IMR-90 (cell line): ENCODE measurements at regions not wholly inside any gene's neighbourhood (a gene's known extent, or its start where the extent isn't known, plus 50 kb on each side); places are given as distances from the start of the nearest gene placed in this dataset.

Source experiments
- ATAC-seq: fragments of 200-7000 bp; cut with Tn5 transposase; 2 replicates; pipeline ENCODE4 v1.9.1; 2020; ENCODE audit warnings: low read depth, mild to moderate bottlenecking, moderate library complexity
- BruUV-seq: library from RNA; stranded (reverse); fragments of 400-500 nt; replicated peaks from 2 replicates; lab custom pipeline; 2021; lab: Mats Ljungman, UMichigan
- CTCF ChIA-PET: fragments of 300-600 bp; formaldehyde crosslinking; extraction: SDS; loops from one replicate; lab custom pipeline; 2021; ENCODE audit warnings: antibody characterized with exemption; lab: Yijun Ruan, JAX
- POLR2A ChIA-PET: fragments of 300-600 bp; sonication (Branson Sonifier 250); formaldehyde crosslinking; loops from one replicate; lab custom pipeline; 2022; ENCODE audit warnings: antibody characterized with exemption; ENCODE audit not compliant: unreplicated experiment; lab: Charles Lee
- DNase-seq: peaks from one replicate; pipeline ENCODE4 v3.0.0; 2013
- H2AFZ ChIP-seq: replicated peaks from 2 replicates; pipeline ENCODE3; 2013; ENCODE audit warnings: low read length, mild to moderate bottlenecking; ENCODE audit not compliant: poor library complexity
- H2AK5ac ChIP-seq: 2 replicates; pipeline ENCODE4 v1.6.1; 2013; ENCODE audit warnings: low read depth, low read length, inconsistent platforms
- H2AK9ac ChIP-seq: replicated peaks from 2 replicates; pipeline ENCODE3; 2013; ENCODE audit warnings: mild to moderate bottlenecking, low read depth, low read length, moderate library complexity; ENCODE audit not compliant: poor library complexity
- H2BK120ac ChIP-seq: 2 replicates; pipeline ENCODE4 v1.6.1; 2013; ENCODE audit warnings: low read depth, low read length, inconsistent platforms
- H2BK15ac ChIP-seq: 3 replicates; pipeline ENCODE4 v1.6.1; 2013; ENCODE audit warnings: low read depth, low read length, inconsistent platforms
- H2BK20ac ChIP-seq: 2 replicates; pipeline ENCODE4 v1.6.1; 2013; ENCODE audit warnings: low read depth, mild to moderate bottlenecking, inconsistent platforms, low read length, moderate library complexity
- H2BK5ac ChIP-seq: 2 replicates; pipeline ENCODE4 v1.6.1; 2013; ENCODE audit warnings: mild to moderate bottlenecking, low read depth, low read length, inconsistent platforms; ENCODE audit not compliant: poor library complexity, severe bottlenecking
- H3K14ac ChIP-seq: replicated peaks from 2 replicates; pipeline ENCODE4 v1.6.1; 2013; ENCODE audit warnings: low read depth, low read length, inconsistent platforms
- H3K18ac ChIP-seq: 2 replicates; pipeline ENCODE4 v1.6.1; 2013; ENCODE audit warnings: low read depth, low read length, control low read depth
- H3K23ac ChIP-seq: 2 replicates; pipeline ENCODE4 v1.6.1; 2013; ENCODE audit warnings: low read depth, low read length, inconsistent platforms
- H3K27ac ChIP-seq: 2 replicates; pipeline ENCODE4 v1.5.1; 2013; ENCODE audit warnings: mild to moderate bottlenecking, control low read depth, low read length; ENCODE audit not compliant: insufficient read depth
- H3K27me3 ChIP-seq: 2 replicates; pipeline ENCODE4 v1.6.1; 2013; ENCODE audit warnings: low read length; ENCODE audit not compliant: control insufficient read depth, insufficient read depth
- H3K36me3 ChIP-seq: 2 replicates; pipeline ENCODE4 v1.6.1; 2013; ENCODE audit warnings: low read length, mixed read lengths; ENCODE audit not compliant: control insufficient read depth, insufficient read depth
- H3K4ac ChIP-seq: 2 replicates; pipeline ENCODE4 v1.6.1; 2013; ENCODE audit warnings: low read depth, low read length, inconsistent platforms
- H3K4me1 ChIP-seq: 2 replicates; pipeline ENCODE4 v1.6.1; 2013; ENCODE audit warnings: low read length, mixed read lengths; ENCODE audit not compliant: control insufficient read depth, insufficient read depth
- H3K4me2 ChIP-seq: 2 replicates; pipeline ENCODE4 v1.6.1; 2013; ENCODE audit warnings: low read depth, mild to moderate bottlenecking, control low read depth, low read length, moderate library complexity
- H3K4me3 ChIP-seq: 2 replicates; pipeline ENCODE4 v1.5.1; 2013; ENCODE audit warnings: low read depth, mild to moderate bottlenecking, control low read depth, low read length, moderate library complexity; ENCODE audit not compliant: insufficient read depth
- H3K56ac ChIP-seq: 2 replicates; pipeline ENCODE4 v1.6.1; 2013; ENCODE audit warnings: low read length, inconsistent platforms; ENCODE audit not compliant: insufficient read depth; ENCODE audit errors: extremely low read depth
- H3K79me1 ChIP-seq, 2 experiments: 2 replicates each; pipeline ENCODE4 v1.6.1; 2013; ENCODE audit warnings: low read length in 2 of 2, inconsistent platforms in 1 of 2, low read depth in 1 of 2
- H3K9ac ChIP-seq: 2 replicates; pipeline ENCODE4 v1.6.1; 2013; ENCODE audit warnings: low read depth, low read length, control low read depth
- H3K9me1 ChIP-seq: 2 replicates; pipeline ENCODE4 v1.6.1; 2013; ENCODE audit warnings: low read length, inconsistent platforms; ENCODE audit not compliant: insufficient read depth
- H3K9me3 ChIP-seq: 2 replicates; pipeline ENCODE4 v1.6.1; 2013; ENCODE audit warnings: low read length; ENCODE audit not compliant: control insufficient read depth, insufficient read depth
- H4K20me1 ChIP-seq: 2 replicates; pipeline ENCODE4 v1.6.1; 2013; ENCODE audit warnings: low read length, inconsistent platforms; ENCODE audit not compliant: insufficient read depth
- H4K5ac ChIP-seq: 2 replicates; pipeline ENCODE4 v1.6.1; 2013; ENCODE audit warnings: mild to moderate bottlenecking, low read depth, low read length, control low read depth
- H4K8ac ChIP-seq, 2 experiments: 2 replicates each; pipeline ENCODE4 v1.6.1; 2013; ENCODE audit warnings: low read depth in 2 of 2, low read length in 2 of 2, control low read depth in 1 of 2, inconsistent platforms in 1 of 2
- H4K91ac ChIP-seq: 2 replicates; pipeline ENCODE4 v1.6.1; 2013; ENCODE audit warnings: low read depth, low read length, inconsistent platforms; ENCODE audit not compliant: insufficient read depth
- BHLHE40 ChIP-seq: fragments of 150-350 bp; IDR thresholded peaks from 2 replicates; pipeline ENCODE4 v1.6.1; 2016; ENCODE audit warnings: mild to moderate bottlenecking, low read depth, low read length
- CEBPB ChIP-seq: IDR thresholded peaks from 2 replicates; pipeline ENCODE4 v1.6.1; 2012; ENCODE audit warnings: low read depth, low read length, improper control_type of control experiment
- CHD1 ChIP-seq: IDR thresholded peaks from 2 replicates; pipeline ENCODE4 v1.6.1; 2012; ENCODE audit warnings: low read depth, low read length, improper control_type of control experiment
- CTCF ChIP-seq: conservative IDR thresholded peaks from 2 replicates; pipeline ENCODE4 v1.5.1; 2012; ENCODE audit warnings: mild to moderate bottlenecking, low read depth, low read length, improper control_type of control experiment
- ELK1 ChIP-seq: fragments of 150-350 bp; IDR thresholded peaks from 2 replicates; pipeline ENCODE4 v1.6.1; 2016; ENCODE audit warnings: low read depth, mild to moderate bottlenecking, low read length, moderate library complexity, borderline replicate concordance
- FOS ChIP-seq: fragments of 150-350 bp; IDR thresholded peaks from 2 replicates; pipeline ENCODE4 v1.6.1; 2016; ENCODE audit warnings: low read depth, low read length
- MAFK ChIP-seq: IDR thresholded peaks from 2 replicates; pipeline ENCODE4 v1.6.1; 2012; ENCODE audit warnings: low read depth, low read length, improper control_type of control experiment
- MAZ ChIP-seq: IDR thresholded peaks from 2 replicates; pipeline ENCODE4 v1.6.1; 2012; ENCODE audit warnings: low read depth, mild to moderate bottlenecking, low read length, improper control_type of control experiment, moderate library complexity, borderline replicate concordance
- MXI1 ChIP-seq: IDR thresholded peaks from 2 replicates; pipeline ENCODE4 v1.6.1; 2012; ENCODE audit warnings: low read depth, mild to moderate bottlenecking, low read length, moderate library complexity, borderline replicate concordance
- NFE2L2 ChIP-seq: fragments of 150-350 bp; IDR thresholded peaks from 2 replicates; pipeline ENCODE4 v1.6.1; 2016; ENCODE audit warnings: low read depth, mild to moderate bottlenecking, low read length
- POLR2A ChIP-seq: IDR thresholded peaks from 2 replicates; pipeline ENCODE4 v1.6.1; 2012; ENCODE audit warnings: mild to moderate bottlenecking, low read depth, low read length
- RAD21 ChIP-seq: IDR thresholded peaks from 2 replicates; pipeline ENCODE4 v1.6.1; 2012; ENCODE audit warnings: low read length, improper control_type of control experiment
- RCOR1 ChIP-seq: IDR thresholded peaks from 2 replicates; pipeline ENCODE4 v1.6.1; 2012; ENCODE audit warnings: mild to moderate bottlenecking, low read length, improper control_type of control experiment; ENCODE audit not compliant: insufficient replicate concordance
- RFX5 ChIP-seq: IDR thresholded peaks from 2 replicates; pipeline ENCODE4 v1.8.0; 2012; ENCODE audit warnings: low read depth, mild to moderate bottlenecking, low read length, moderate library complexity
- SMC3 ChIP-seq: fragments of 150-350 bp; IDR thresholded peaks from 2 replicates; pipeline ENCODE4 v1.6.1; 2016; ENCODE audit warnings: low read depth, mild to moderate bottlenecking, antibody characterized with exemption, low read length, moderate library complexity
- WGBS, 2 experiments: methylation state at CpG; one replicate each; pipeline versions ENCODE4 v1.1.5 to v1.1.7; 2013; ENCODE audit warnings: missing lambda C conversion rate in 2 of 2; ENCODE audit not compliant: insufficient read length in 1 of 2; ENCODE audit errors: extremely low coverage in 2 of 2; 5-methylcytosine and 5-hydroxymethylcytosine counted together
- dilution Hi-C: fragments of 300-500 bp; cut with HindIII; formaldehyde crosslinking; loops from one replicate; pipeline ENCODE4 v1.14.3; 2018; ENCODE audit warnings: low sequenced_read_pairs; ENCODE audit not compliant: unreplicated experiment
- in situ Hi-C: fragments of 300-500 bp; cut with MboI; formaldehyde crosslinking; loops from 3 replicates; pipeline ENCODE4 v1.14.3; 2019; ENCODE audit warnings: low sequenced_read_pairs, inconsistent platforms, mixed read lengths
- intact Hi-C: fragments of 100-400 bp; cut with micrococcal nuclease; formaldehyde crosslinking; loops from 2 replicates; pipeline ENCODE4 v1.10.0; 2022
- TF ChIP-seq, protein P1 (sequence below): fragments of 150-350 bp; IDR thresholded peaks from 2 replicates; pipeline ENCODE4 v1.6.1; 2017; ENCODE audit warnings: mild to moderate bottlenecking, antibody characterized with exemption, low read length, low read depth

- Histone ChIP-seq H4K8ac (no peak overlapping the region), H3K27ac (no peak overlapping the region), H2BK20ac (no peak overlapping the region), H4K5ac (no peak overlapping the region), H4K91ac (no peak overlapping the region), H3K23ac (no peak overlapping the region), H3K56ac (no peak overlapping the region), H3K36me3 (no peaks in the 10 kb centered on the region), H3K4me2 (no peak overlapping the region), H2AFZ (no peak overlapping the region), H3K9me3 (no peaks in the 10 kb centered on the region), H3K9ac (no peak overlapping the region), H3K27me3 (peaks cover 1% of the 10 kb centered on the region), H3K9me1 (0 out of 2 replicates have a peak, but pooled peaks cover 2% of the 10 kb centered on the region), H3K18ac (no peak overlapping the region; the same call in 1 of the 2 replicates), H3K4me1 (no peaks in the 10 kb centered on the region), H3K14ac (no peak overlapping the region), H2BK5ac (no peak overlapping the region), H4K20me1 (no peaks in the 10 kb centered on the region), H2BK15ac (no peak overlapping the region), H3K79me1 (no peaks in the 10 kb centered on the region), H3K4ac (no peak overlapping the region), H2AK9ac (no peak overlapping the region), H3K4me3 (no peak overlapping the region), H2AK5ac (no peak overlapping the region), H2BK120ac (no peak overlapping the region)
- TF ChIP-seq RAD21 (no peak), CEBPB (no peak), FOS (no peak), BHLHE40 (no peak), RCOR1 (no peak), RFX5 (no peak), MXI1 (no peak), CHD1 (no peak), SMC3 (no peak), POLR2A (no peak), CTCF (no peak), ELK1 (no peak), NFE2L2 (no peak), MAFK (no peak), MAZ (no peak)
- TF ChIP-seq, protein P1, sequence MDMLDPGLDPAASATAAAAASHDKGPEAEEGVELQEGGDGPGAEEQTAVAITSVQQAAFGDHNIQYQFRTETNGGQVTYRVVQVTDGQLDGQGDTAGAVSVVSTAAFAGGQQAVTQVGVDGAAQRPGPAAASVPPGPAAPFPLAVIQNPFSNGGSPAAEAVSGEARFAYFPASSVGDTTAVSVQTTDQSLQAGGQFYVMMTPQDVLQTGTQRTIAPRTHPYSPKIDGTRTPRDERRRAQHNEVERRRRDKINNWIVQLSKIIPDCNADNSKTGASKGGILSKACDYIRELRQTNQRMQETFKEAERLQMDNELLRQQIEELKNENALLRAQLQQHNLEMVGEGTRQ, result no peak
- CTCF ChIA-PET, result no interaction called here
- intact Hi-C loops (no loop called here), in situ Hi-C loops (no loop called here), dilution Hi-C loops (no loop called here)
- BruUV-seq, result no TSS peak
- WGBS, 2 experiments, result 50% methylated on average over 3 of the region's 14 CpGs; no CpG with 5 or more reads in 1 of the 2 experiments
- POLR2A ChIA-PET, result no interaction called here
- ATAC-seq, result no peak
- no peak for DNase-seq
These were observed 127.2 kb downstream of the HS3ST3B1 start for GRCh38 chr17:14427900-14428647.
